ENCODE measurements at regions not wholly inside any gene's neighbourhood (a gene's known extent, or its start where the extent isn't known, plus 50 kb on each side); places are given as distances from the start of the nearest gene placed in this dataset.
"Not testable (repeated sequence)": the region's sequence is repeated elsewhere in the genome, so short reads cannot be mapped to it uniquely, and the experiment has no call there.

DNA sequence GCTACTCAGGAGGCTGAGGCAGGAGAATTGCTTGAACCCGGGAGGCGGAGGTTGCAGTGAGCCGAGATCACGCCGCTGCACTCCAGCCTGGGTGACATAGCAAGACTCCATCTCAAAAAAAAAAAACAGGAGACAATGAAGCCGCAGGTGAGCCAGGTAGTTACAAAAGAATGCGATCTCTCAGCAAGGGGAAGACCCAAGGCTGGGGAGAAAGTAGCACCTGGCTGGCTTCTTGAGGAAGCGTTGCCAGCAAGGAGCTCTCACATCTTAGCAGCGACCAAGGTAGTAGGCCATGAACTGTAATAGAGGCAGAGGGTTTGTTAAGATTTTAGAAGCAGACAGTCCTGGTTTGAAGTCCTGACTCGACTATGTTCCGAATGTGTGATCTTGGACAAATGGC is 175.0 kb downstream of the AIPL1 start:
- in situ Hi-C loops (cut with MboI; ENCODE audit: low sequenced_read_pairs, unreplicated experiment): no loop called here
- no peak for TF ChIP-seq CTCF (IDR thresholded peaks at IDR 0.05; ENCODE audit: borderline replicate concordance, control extremely low read depth, extremely low read depth, insufficient read depth, missing control alignments)
- no peak for DNase-seq (ENCODE audit: low spot score)

DNA sequence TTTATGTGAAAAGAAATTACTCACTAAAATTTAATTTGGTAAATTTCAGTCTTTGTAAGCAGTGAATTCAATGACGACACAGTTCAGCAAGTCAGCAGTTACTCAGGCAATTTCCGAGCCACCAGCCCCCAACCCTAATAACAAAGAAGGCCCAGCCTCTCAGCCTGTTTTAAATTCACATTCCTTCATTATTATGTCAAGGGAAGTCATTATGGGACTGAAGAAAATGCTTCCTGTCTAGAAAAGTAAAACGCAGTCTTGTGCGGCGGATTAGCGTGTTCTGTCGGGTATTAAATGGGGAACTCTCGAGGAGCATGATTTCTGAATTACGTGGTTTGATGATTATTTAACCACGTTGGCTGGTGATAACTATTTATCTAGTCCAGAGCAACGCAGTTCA is 177.6 kb downstream of the AIPL1 start:
- in situ Hi-C loops (cut with MboI; ENCODE audit: low sequenced_read_pairs, unreplicated experiment): no loop called here
- no peak for TF ChIP-seq CTCF (IDR thresholded peaks at IDR 0.05; ENCODE audit: borderline replicate concordance, control extremely low read depth, extremely low read depth, insufficient read depth, missing control alignments)
- DNase-seq (ENCODE audit: low spot score): no peak

DNA sequence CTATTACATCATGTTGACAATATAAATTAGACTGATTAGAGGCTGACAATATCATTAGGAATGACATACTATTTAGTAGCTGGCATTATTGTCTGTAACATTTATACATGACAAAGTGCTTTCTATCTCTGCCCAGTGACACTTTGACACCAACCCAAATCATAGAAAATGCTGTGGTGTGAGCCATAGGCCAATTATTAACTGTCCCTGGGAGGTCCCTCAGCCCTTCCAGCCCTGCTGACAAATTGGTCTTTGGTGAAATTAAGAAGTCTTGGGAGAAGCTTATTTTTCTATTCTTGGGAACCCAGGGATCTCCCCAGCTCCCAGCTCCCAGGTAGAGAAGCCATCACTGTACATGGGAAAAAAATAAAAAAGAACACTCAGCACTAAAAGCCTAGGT is 179.6 kb downstream of the AIPL1 start:
- DNase-seq (ENCODE audit: low spot score): no peak
- no peak for TF ChIP-seq CTCF (IDR thresholded peaks at IDR 0.05; ENCODE audit: borderline replicate concordance, control extremely low read depth, extremely low read depth, insufficient read depth, missing control alignments)
- in situ Hi-C loops (cut with MboI; ENCODE audit: low sequenced_read_pairs, unreplicated experiment): no loop called here

- TF ChIP-seq CTCF (IDR thresholded peaks at IDR 0.05; ENCODE audit: borderline replicate concordance, control extremely low read depth, extremely low read depth, insufficient read depth, missing control alignments): no peak
- no peak for DNase-seq (ENCODE audit: low spot score)
- in situ Hi-C loops (cut with MboI; ENCODE audit: low sequenced_read_pairs, unreplicated experiment): no loop called here
Measured at GRCh38 chr17:6254036-6254435, 180.9 kb downstream of the AIPL1 start.

GRCh38 chr17:6251640-6252039 is 181.5 kb downstream of the WSCD1 start:
- in situ Hi-C loops (cut with MboI; ENCODE audit: low sequenced_read_pairs, unreplicated experiment); DNase-seq (ENCODE audit: low spot score): not testable (repeated sequence)

DNA sequence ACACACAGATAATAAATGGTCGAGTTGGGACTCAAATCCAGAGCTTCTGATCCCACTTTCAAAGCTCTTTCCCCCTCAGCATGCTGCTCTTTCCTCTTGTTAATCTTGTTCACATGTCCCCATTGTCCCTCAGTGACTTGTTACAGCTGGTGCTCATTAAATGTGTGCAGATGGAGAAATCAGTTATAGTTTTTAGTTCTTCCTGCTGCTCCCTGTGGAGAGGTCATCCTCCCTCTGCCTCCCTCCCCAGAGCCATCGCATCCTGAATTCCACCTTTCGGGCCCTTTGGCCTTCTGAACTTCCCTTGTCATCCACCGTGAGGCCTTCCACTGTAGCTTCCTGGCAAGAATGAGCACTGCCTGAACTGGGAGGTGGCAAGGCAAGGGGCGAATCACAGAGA is 179.6 kb downstream of the WSCD1 start:
- no peak for TF ChIP-seq CTCF (IDR thresholded peaks at IDR 0.05; ENCODE audit: borderline replicate concordance, control extremely low read depth, extremely low read depth, insufficient read depth, missing control alignments)
- no peak for DNase-seq (ENCODE audit: low spot score)
- in situ Hi-C loops (cut with MboI; ENCODE audit: low sequenced_read_pairs, unreplicated experiment): no loop called here

DNA sequence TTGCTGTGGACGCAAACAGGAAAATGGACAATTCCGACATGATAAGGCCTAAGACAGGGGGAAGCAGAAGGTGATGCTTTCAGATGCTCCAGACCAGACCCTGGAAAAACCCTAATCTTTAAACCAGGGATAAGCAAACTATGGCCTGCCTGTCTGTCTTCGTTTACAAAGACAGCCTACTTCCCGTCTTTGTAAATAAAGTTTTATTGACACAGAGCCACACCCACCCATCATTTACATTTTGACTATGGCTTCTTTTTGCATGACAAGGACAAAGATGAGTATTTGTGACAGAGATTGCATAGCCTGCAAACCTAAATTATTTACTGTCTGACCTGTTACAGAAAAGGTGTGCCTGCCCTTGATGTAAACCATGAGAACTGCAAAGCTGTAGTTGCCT is 177.9 kb downstream of the WSCD1 start:
- in situ Hi-C loops (cut with MboI; ENCODE audit: low sequenced_read_pairs, unreplicated experiment): no loop called here
- no peak for DNase-seq (ENCODE audit: low spot score)
- TF ChIP-seq CTCF (IDR thresholded peaks at IDR 0.05; ENCODE audit: borderline replicate concordance, control extremely low read depth, extremely low read depth, insufficient read depth, missing control alignments): no peak
